ENCODE measurements at regions not wholly inside any gene's neighbourhood (a gene's known extent, or its start where the extent isn't known, plus 50 kb on each side); places are given as distances from the start of the nearest gene placed in this dataset.
"Not testable (repeated sequence)": the region's sequence is repeated elsewhere in the genome, so short reads cannot be mapped to it uniquely, and the experiment has no call there.

- no peaks in the 10 kb centered on the region for H4K20me1 ChIP-seq (ENCODE audit: insufficient read depth, poor library complexity, severe bottlenecking)
- no peaks in the 10 kb centered on the region for H3K4me1 ChIP-seq (ENCODE audit: insufficient read depth)
- no peak overlapping the region for H2AFZ ChIP-seq
- no peaks in the 10 kb centered on the region for H3K79me2 ChIP-seq
- no peak overlapping the region for H3K4me2 ChIP-seq
- DNase-seq (ENCODE audit: low spot score), result no peak
- no peaks in the 10 kb centered on the region for H3K9me2 ChIP-seq (replicated peaks; ENCODE audit: insufficient read depth)
- no peaks in the 10 kb centered on the region for H3K36me3 ChIP-seq (replicated peaks; ENCODE audit: insufficient read depth, low read depth)
- 66% methylated on average over 2 of the region's 2 CpGs for WGBS (ENCODE audit: low lambda C conversion rate, missing lambda C conversion rate)
- no peak overlapping the region for H3K4me3 ChIP-seq
- H3K27me3 ChIP-seq, result no peaks in the 10 kb centered on the region
- TF ChIP-seq CTCF (IDR thresholded peaks at IDR 0.05; ENCODE audit: poor library complexity) (no peak), EZH2phosphoT487 (IDR thresholded peaks at IDR 0.05; ENCODE audit: low read depth, severe bottlenecking, unreplicated experiment) (no peak), EZH2 (IDR thresholded peaks at IDR 0.05; ENCODE audit: borderline replicate concordance) (no peak)
- H3K9me3 ChIP-seq (ENCODE audit: low read depth), result no peaks in the 10 kb centered on the region
- H3K27ac ChIP-seq, result no peak overlapping the region
Observed at GRCh38 chr13:54563286-54563685, 1534.7 kb downstream of the OLFM4 start.

- H3K27me3 ChIP-seq; H3K36me3 ChIP-seq (replicated peaks; ENCODE audit: insufficient read depth, low read depth); H3K9me2 ChIP-seq (replicated peaks; ENCODE audit: insufficient read depth); H3K4me3 ChIP-seq; H4K20me1 ChIP-seq (ENCODE audit: insufficient read depth, poor library complexity, severe bottlenecking); H3K4me1 ChIP-seq (ENCODE audit: insufficient read depth); DNase-seq (ENCODE audit: low spot score); H3K9me3 ChIP-seq (ENCODE audit: low read depth); H3K79me2 ChIP-seq: not testable (repeated sequence)
- Histone ChIP-seq H2AFZ (peak overlapping the region; percentile 82), H3K27ac (peak overlapping the region; percentile 79), H3K4me2 (peak overlapping the region; percentile 54)
- 45% methylated on average over 13 of the region's 13 CpGs for WGBS (ENCODE audit: low lambda C conversion rate, missing lambda C conversion rate)
Observed at GRCh38 chr13:54572037-54572436, 1543.4 kb downstream of the OLFM4 start.

GRCh38 chr13:54573186-54573585, 1544.6 kb downstream of the OLFM4 start:
- H3K27ac ChIP-seq, result no peak overlapping the region
- H3K9me2 ChIP-seq (replicated peaks; ENCODE audit: insufficient read depth), result no peaks in the 10 kb centered on the region
- no peaks in the 10 kb centered on the region for H3K4me1 ChIP-seq (ENCODE audit: insufficient read depth)
- DNase-seq (ENCODE audit: low spot score), result no peak
- TF ChIP-seq EZH2phosphoT487 (IDR thresholded peaks at IDR 0.05; ENCODE audit: low read depth, severe bottlenecking, unreplicated experiment), result no peak
- TF ChIP-seq CTCF (IDR thresholded peaks at IDR 0.05; ENCODE audit: poor library complexity), result no peak
- no peak for TF ChIP-seq EZH2 (IDR thresholded peaks at IDR 0.05; ENCODE audit: borderline replicate concordance)
- 85% methylated on average over 6 of the region's 6 CpGs for WGBS (ENCODE audit: low lambda C conversion rate, missing lambda C conversion rate)
- H3K4me2 ChIP-seq, result peak overlapping the region; percentile 20
- H4K20me1 ChIP-seq (ENCODE audit: insufficient read depth, poor library complexity, severe bottlenecking), result no peaks in the 10 kb centered on the region
- no peaks in the 10 kb centered on the region for H3K36me3 ChIP-seq (replicated peaks; ENCODE audit: insufficient read depth, low read depth)
- H3K27me3 ChIP-seq, result no peaks in the 10 kb centered on the region
- no peaks in the 10 kb centered on the region for H3K79me2 ChIP-seq
- H3K4me3 ChIP-seq, result no peak overlapping the region
- no peaks in the 10 kb centered on the region for H3K9me3 ChIP-seq (ENCODE audit: low read depth)
- no peak overlapping the region for H2AFZ ChIP-seq

- 66% methylated on average over 4 of the region's 4 CpGs for WGBS (ENCODE audit: low lambda C conversion rate, missing lambda C conversion rate)
- H3K27me3 ChIP-seq, result no peaks in the 10 kb centered on the region
Observed at GRCh38 chr13:54574791-54575190, 1546.2 kb downstream of the OLFM4 start.

More at GRCh38 chr13:54574791-54575190, 1546.2 kb downstream of the OLFM4 start:
- Histone ChIP-seq H4K20me1 (ENCODE audit: insufficient read depth, poor library complexity, severe bottlenecking) (no peaks in the 10 kb centered on the region), H3K4me3 (no peak overlapping the region), H3K9me2 (replicated peaks; ENCODE audit: insufficient read depth) (no peaks in the 10 kb centered on the region), H3K4me1 (ENCODE audit: insufficient read depth) (no peaks in the 10 kb centered on the region), H3K27ac (no peak overlapping the region), H3K4me2 (peak overlapping the region; percentile 44), H3K79me2 (no peaks in the 10 kb centered on the region), H2AFZ (no peak overlapping the region), H3K36me3 (replicated peaks; ENCODE audit: insufficient read depth, low read depth) (no peaks in the 10 kb centered on the region), H3K9me3 (ENCODE audit: low read depth) (no peaks in the 10 kb centered on the region)
- peak; percentile 23 for DNase-seq (ENCODE audit: low spot score)
- no peak for TF ChIP-seq EZH2 (IDR thresholded peaks at IDR 0.05; ENCODE audit: borderline replicate concordance)
- no peak for TF ChIP-seq CTCF (IDR thresholded peaks at IDR 0.05; ENCODE audit: poor library complexity)
- TF ChIP-seq EZH2phosphoT487 (IDR thresholded peaks at IDR 0.05; ENCODE audit: low read depth, severe bottlenecking, unreplicated experiment), result no peak

Data from hepatocyte (in vitro differentiated cells).